IgD-negative memory B cell (primary cell): ENCODE measurements at regions not wholly inside any gene's neighbourhood (a gene's known extent, or its start where the extent isn't known, plus 50 kb on each side); places are given as distances from the start of the nearest gene placed in this dataset.

Experiments used
- H3K27ac Mint-ChIP-seq, 3 donors: one replicate each; pipeline ENCODE4 v1.8.0; 2020 to 2022; ENCODE audit warnings: mild to moderate bottlenecking in 3 of 3, mixed read lengths in 3 of 3, moderate library complexity in 1 of 3
- H3K27me3 Mint-ChIP-seq: one replicate; pipeline ENCODE4 v1.8.0; 2021; ENCODE audit warnings: mixed read lengths
- H3K36me3 Mint-ChIP-seq: one replicate; pipeline ENCODE4 v1.8.0; 2020; ENCODE audit warnings: mild to moderate bottlenecking, mixed read lengths
- H3K4me1 Mint-ChIP-seq, 3 donors: one replicate each; pipeline ENCODE4 v1.8.0; 2020 to 2022; ENCODE audit warnings: mixed read lengths in 3 of 3, mild to moderate bottlenecking in 1 of 3
- H3K4me3 Mint-ChIP-seq, 4 donors: one replicate each; pipeline ENCODE4 v1.8.0; 2020 to 2022; ENCODE audit warnings: mild to moderate bottlenecking in 4 of 4, mixed read lengths in 4 of 4, moderate library complexity in 3 of 4
- H3K9me3 Mint-ChIP-seq, 3 donors: one replicate each; pipeline ENCODE4 v1.8.0; 2020 to 2021; ENCODE audit warnings: mixed read lengths in 3 of 3, mild to moderate bottlenecking in 1 of 3

DNA sequence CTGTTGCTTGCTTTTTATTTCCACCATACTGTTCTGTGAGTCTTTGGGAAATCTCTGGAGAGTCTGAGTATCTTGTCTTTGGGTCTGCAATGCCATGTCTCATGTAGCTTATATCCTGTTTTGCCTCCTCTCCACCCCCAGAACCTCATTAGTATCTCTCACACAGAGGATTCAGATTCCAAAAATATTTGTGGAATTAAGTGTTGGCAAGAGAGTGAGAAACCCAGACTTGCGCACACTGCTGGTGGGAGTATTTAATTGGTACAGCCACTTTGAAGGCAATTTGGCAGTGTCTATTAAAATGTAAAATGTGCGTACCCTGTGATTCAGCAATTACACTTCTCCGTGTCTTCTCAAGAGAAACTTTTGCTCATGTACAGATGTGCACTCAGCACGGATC is 68.6 kb downstream of the ZNF621 start:
- Mint-ChIP-seq H3K27me3 (peaks cover 3% of the 10 kb centered on the region), H3K4me1 (peaks cover 0 to 2% (median 0%) of the 10 kb centered on the region in 3 donors), H3K9me3 (peaks cover 0 to 2% (median 0%) of the 10 kb centered on the region in 3 donors), H3K27ac (no peak overlapping the region), H3K36me3 (no peaks in the 10 kb centered on the region), H3K4me3 (no peak overlapping the region)

DNA sequence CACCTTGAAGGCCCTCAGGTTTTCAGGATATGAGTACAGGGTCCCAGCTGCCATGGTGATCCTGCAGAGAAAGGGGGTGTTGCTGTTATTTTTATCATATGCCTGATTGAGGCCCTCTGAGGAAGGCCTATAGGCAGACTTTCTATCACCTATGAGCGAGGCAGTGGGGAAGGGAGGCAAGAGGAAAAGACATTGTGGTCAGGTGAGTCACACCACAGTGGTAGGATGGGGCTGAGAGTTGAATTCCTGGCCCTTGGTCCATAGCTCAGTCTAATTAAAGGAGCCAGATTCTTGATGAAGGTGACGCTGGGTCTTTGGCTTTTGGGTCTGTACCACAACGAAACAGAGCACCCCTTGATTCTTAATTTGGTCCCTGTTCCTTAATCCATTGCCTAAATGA is 72.7 kb downstream of the ZNF621 start:
- Mint-ChIP-seq H3K9me3 (peaks cover 0 to 3% (median 2%) of the 10 kb centered on the region in 3 donors), H3K27me3 (peaks cover 3% of the 10 kb centered on the region), H3K4me3 (no peak overlapping the region), H3K27ac (no peak overlapping the region), H3K4me1 (peaks cover 0 to 6% (median 0%) of the 10 kb centered on the region in 3 donors), H3K36me3 (no peaks in the 10 kb centered on the region)

- H3K27me3 Mint-ChIP-seq: peaks cover 3% of the 10 kb centered on the region
- H3K27ac Mint-ChIP-seq: no peak overlapping the region
- H3K4me3 Mint-ChIP-seq: no peak overlapping the region
- H3K9me3 Mint-ChIP-seq: peaks cover 0 to 3% (median 2%) of the 10 kb centered on the region in 3 donors
- no peaks in the 10 kb centered on the region for H3K36me3 Mint-ChIP-seq
- peaks cover 0 to 6% (median 0%) of the 10 kb centered on the region in 3 donors for H3K4me1 Mint-ChIP-seq
Observed at GRCh38 chr3:40598338-40598737, 73.6 kb downstream of the ZNF621 start.

- Mint-ChIP-seq H3K36me3 (no peaks in the 10 kb centered on the region), H3K27me3 (peaks cover 3% of the 10 kb centered on the region), H3K4me3 (no peak overlapping the region), H3K9me3 (peaks cover 0 to 3% (median 2%) of the 10 kb centered on the region in 3 donors), H3K4me1 (peaks cover 0 to 6% (median 0%) of the 10 kb centered on the region in 3 donors), H3K27ac (no peak overlapping the region)
Observed at GRCh38 chr3:40598962-40599361, 74.2 kb downstream of the ZNF621 start.

GRCh38 chr3:40602778-40603385 is 78.1 kb downstream of the ZNF621 start:
- H3K9me3 Mint-ChIP-seq: peaks cover 0 to 3% (median 0%) of the 10 kb centered on the region in 3 donors
- no peak overlapping the region for H3K4me3 Mint-ChIP-seq
- no peaks in the 10 kb centered on the region for H3K36me3 Mint-ChIP-seq
- no peak overlapping the region for H3K27ac Mint-ChIP-seq
- peaks cover 3% of the 10 kb centered on the region for H3K27me3 Mint-ChIP-seq
- H3K4me1 Mint-ChIP-seq: peaks cover 0 to 6% (median 1%) of the 10 kb centered on the region in 3 donors

- H3K27me3 Mint-ChIP-seq: no peaks in the 10 kb centered on the region
- peaks cover 0 to 6% (median 0%) of the 10 kb centered on the region in 3 donors for H3K4me1 Mint-ChIP-seq
- no peak overlapping the region for H3K27ac Mint-ChIP-seq
- no peak overlapping the region for H3K4me3 Mint-ChIP-seq
- H3K9me3 Mint-ChIP-seq: peaks cover 0 to 3% (median 0%) of the 10 kb centered on the region in 3 donors
- no peaks in the 10 kb centered on the region for H3K36me3 Mint-ChIP-seq
Observed at GRCh38 chr3:40605960-40606359, 81.2 kb downstream of the ZNF621 start.

- Mint-ChIP-seq H3K9me3 (no peaks in the 10 kb centered on the region), H3K4me3 (no peak overlapping the region), H3K27ac (no peak overlapping the region), H3K27me3 (peaks cover 7% of the 10 kb centered on the region), H3K4me1 (peaks cover 0 to 14% (median 5%) of the 10 kb centered on the region in 3 donors), H3K36me3 (no peaks in the 10 kb centered on the region)
Observed at GRCh38 chr3:40608091-40608490, 83.3 kb downstream of the ZNF621 start.

GRCh38 chr3:40613306-40613705 is 88.5 kb downstream of the ZNF621 start:
- Mint-ChIP-seq H3K4me1 (peaks cover 7 to 19% (median 8%) of the 10 kb centered on the region in 3 donors), H3K36me3 (no peaks in the 10 kb centered on the region), H3K27ac (no peak overlapping the region), H3K4me3 (no peak overlapping the region), H3K27me3 (peaks cover 37% of the 10 kb centered on the region), H3K9me3 (no peaks in the 10 kb centered on the region)

- Mint-ChIP-seq H3K4me1 (peaks cover 7 to 19% (median 8%) of the 10 kb centered on the region in 3 donors), H3K4me3 (peak overlapping the region in 1 of 4 donors; percentile 67), H3K27ac (no peak overlapping the region), H3K27me3 (peaks cover 39% of the 10 kb centered on the region), H3K36me3 (no peaks in the 10 kb centered on the region), H3K9me3 (no peaks in the 10 kb centered on the region)
Observed at GRCh38 chr3:40615110-40615915, 90.6 kb downstream of the ZNF621 start.

DNA sequence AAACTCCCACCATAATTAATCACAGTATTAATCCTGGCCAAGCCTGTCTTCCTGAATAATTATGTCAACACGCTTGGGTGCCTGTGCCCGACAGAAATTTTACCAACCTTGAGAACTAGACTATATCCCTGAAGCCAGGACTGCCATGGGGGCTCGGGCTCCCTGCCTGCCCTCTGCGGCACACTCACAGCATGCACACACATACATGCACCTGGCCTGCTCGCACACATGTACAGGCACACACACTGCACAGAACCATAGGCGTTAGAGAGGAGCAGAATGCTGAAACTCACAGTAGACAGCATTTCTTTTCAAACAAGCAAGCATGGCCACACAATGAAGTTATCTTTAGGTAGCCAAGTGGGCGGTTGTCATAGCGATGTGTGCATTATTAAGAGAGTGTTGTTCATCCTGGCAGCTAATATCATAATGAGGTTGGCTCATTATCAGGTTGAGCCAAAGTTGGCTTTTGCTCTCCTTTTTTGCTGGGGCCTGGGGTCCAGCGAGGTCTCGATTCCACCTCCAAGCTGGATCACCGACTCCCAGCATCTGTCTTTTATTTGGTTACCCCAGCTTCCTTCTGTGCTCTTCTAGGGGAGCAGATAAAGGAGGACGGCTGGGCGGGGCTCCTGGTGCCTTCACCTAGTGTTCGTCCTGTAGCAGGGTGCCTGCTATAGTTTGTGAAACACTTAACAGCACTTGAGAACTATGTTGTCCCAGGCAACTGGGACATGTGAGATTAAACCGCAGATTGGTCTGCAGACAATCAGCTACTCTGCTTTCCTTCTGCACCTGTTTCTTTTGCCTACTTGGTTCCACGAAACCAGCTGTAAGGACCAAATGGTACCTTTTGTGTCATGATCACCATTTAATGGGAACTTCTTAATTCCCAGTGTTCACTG is 91.4 kb downstream of the ZNF621 start:
- no peaks in the 10 kb centered on the region for H3K36me3 Mint-ChIP-seq
- no peaks in the 10 kb centered on the region for H3K9me3 Mint-ChIP-seq
- no peak overlapping the region for H3K27ac Mint-ChIP-seq
- no peak overlapping the region for H3K4me3 Mint-ChIP-seq
- H3K27me3 Mint-ChIP-seq: peaks cover 39% of the 10 kb centered on the region
- peaks cover 7 to 19% (median 10%) of the 10 kb centered on the region in 3 donors for H3K4me1 Mint-ChIP-seq

- Mint-ChIP-seq H3K27ac (no peak overlapping the region), H3K9me3 (no peaks in the 10 kb centered on the region), H3K36me3 (no peaks in the 10 kb centered on the region), H3K27me3 (peaks cover 37% of the 10 kb centered on the region), H3K4me3 (no peak overlapping the region), H3K4me1 (peaks cover 7 to 17% (median 14%) of the 10 kb centered on the region in 3 donors)
Observed at GRCh38 chr3:40617084-40617483, 92.3 kb downstream of the ZNF621 start.

DNA sequence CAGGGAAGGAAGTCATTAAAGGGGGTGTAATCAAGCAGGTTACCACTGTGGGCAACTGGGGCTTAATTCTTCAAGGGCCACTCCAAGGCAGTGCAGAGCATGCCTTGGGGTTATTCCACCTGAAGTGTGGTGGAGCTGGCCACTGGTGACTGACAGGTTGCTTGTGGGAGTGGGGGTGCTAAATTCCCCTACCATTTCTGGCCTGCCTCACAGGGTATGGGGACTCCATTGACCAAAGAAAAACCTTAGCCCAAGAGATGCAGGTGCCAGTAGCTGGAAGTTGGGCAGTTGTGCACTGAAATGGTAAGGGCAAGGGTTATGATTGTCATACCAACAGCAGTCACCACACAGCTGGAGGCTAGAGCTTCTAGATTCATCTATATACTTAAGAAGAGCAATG is 93.4 kb downstream of the ZNF621 start:
- Mint-ChIP-seq H3K9me3 (peaks cover 0 to 3% (median 0%) of the 10 kb centered on the region in 3 donors), H3K4me3 (no peak overlapping the region), H3K27me3 (peaks cover 31% of the 10 kb centered on the region), H3K4me1 (peaks cover 7 to 11% (median 10%) of the 10 kb centered on the region in 3 donors), H3K27ac (peak overlapping the region in 1 of 3 donors; percentile 29), H3K36me3 (no peaks in the 10 kb centered on the region)

- H3K36me3 Mint-ChIP-seq: no peaks in the 10 kb centered on the region
- H3K27me3 Mint-ChIP-seq: peaks cover 25% of the 10 kb centered on the region
- peak overlapping the region in 1 of 4 donors; percentile 43 for H3K4me3 Mint-ChIP-seq
- peaks cover 0 to 3% (median 0%) of the 10 kb centered on the region in 3 donors for H3K9me3 Mint-ChIP-seq
- H3K27ac Mint-ChIP-seq: peak overlapping the region in 2 of 3 donors; percentile 21 to 58
- H3K4me1 Mint-ChIP-seq: peaks cover 7 to 11% (median 10%) of the 10 kb centered on the region in 3 donors
Observed at GRCh38 chr3:40620151-40620550, 95.4 kb downstream of the ZNF621 start.

GRCh38 chr3:40621252-40621651 is 96.5 kb downstream of the ZNF621 start:
- peaks cover 0 to 3% (median 0%) of the 10 kb centered on the region in 3 donors for H3K9me3 Mint-ChIP-seq
- H3K4me3 Mint-ChIP-seq: peak overlapping the region in 1 of 4 donors; percentile 9
- H3K27me3 Mint-ChIP-seq: peaks cover 14% of the 10 kb centered on the region
- peaks cover 5% of the 10 kb centered on the region for H3K36me3 Mint-ChIP-seq
- H3K4me1 Mint-ChIP-seq: peaks cover 9 to 17% (median 10%) of the 10 kb centered on the region in 3 donors
- peak overlapping the region in 2 of 3 donors; percentile 21 to 54 for H3K27ac Mint-ChIP-seq
